Liver (tissue), 8 donors: ENCODE measurements at regions not wholly inside any gene's neighbourhood (a gene's known extent, or its start where the extent isn't known, plus 50 kb on each side); places are given as distances from the start of the nearest gene placed in this dataset.

Experiments
- DNase-seq: peaks from one replicate; pipeline ENCODE4 v3.0.0-alpha.2; 2017; ENCODE audit warnings: low spot score
- H3K27ac ChIP-seq, 2 donors: one replicate each; pipeline ENCODE4 v1.7.0; 2013; ENCODE audit warnings: inconsistent platforms in 2 of 2, low read length in 2 of 2, control low read depth in 1 of 2, low read depth in 1 of 2, mild to moderate bottlenecking in 1 of 2
- H3K27me3 ChIP-seq, 4 donors: one replicate each; pipeline versions ENCODE4 v1.6.1 to v1.7.0; 2013; ENCODE audit warnings: low read length in 3 of 4, inconsistent platforms in 1 of 4, mild to moderate bottlenecking in 1 of 4, moderate library complexity in 1 of 4; ENCODE audit not compliant: control insufficient read depth in 4 of 4, insufficient read depth in 4 of 4
- H3K36me3 ChIP-seq, 4 donors: one replicate each; pipeline versions ENCODE4 v1.6.1 to v1.7.0; 2013; ENCODE audit warnings: low read length in 3 of 4, mild to moderate bottlenecking in 3 of 4, low read depth in 1 of 4, moderate library complexity in 1 of 4; ENCODE audit not compliant: control insufficient read depth in 4 of 4, insufficient read depth in 3 of 4
- H3K4me1 ChIP-seq, 4 donors: one replicate each; pipeline versions ENCODE4 v1.6.1 to v1.7.0; 2013; ENCODE audit warnings: low read length in 3 of 4, mild to moderate bottlenecking in 3 of 4, moderate library complexity in 1 of 4; ENCODE audit not compliant: control insufficient read depth in 4 of 4, insufficient read depth in 4 of 4
- H3K4me3 ChIP-seq, 3 donors: one replicate each; pipeline versions ENCODE4 v1.6.1 to v1.7.0; 2013; ENCODE audit warnings: low read length in 3 of 3, control low read depth in 1 of 3, low read depth in 1 of 3, mild to moderate bottlenecking in 1 of 3
- H3K9ac ChIP-seq, 2 donors: one replicate each; pipeline ENCODE4 v1.7.0; 2013; ENCODE audit warnings: low read length in 2 of 2, mild to moderate bottlenecking in 2 of 2, moderate library complexity in 2 of 2, control low read depth in 1 of 2, low read depth in 1 of 2
- H3K9me3 ChIP-seq, 4 donors: one replicate each; pipeline versions ENCODE4 v1.6.1 to v1.7.0; 2013; ENCODE audit warnings: low read length in 3 of 4; ENCODE audit not compliant: control insufficient read depth in 4 of 4
- EGR1 ChIP-seq, 2 donors: IDR thresholded peaks; 2 replicates each; pipeline ENCODE4 v1.6.1; 2016 to 2018; ENCODE audit warnings: antibody characterized with exemption in 2 of 2, low read depth in 2 of 2
- FOXA1 ChIP-seq: IDR thresholded peaks from 2 replicates; pipeline ENCODE4 v1.6.1; 2016; ENCODE audit warnings: antibody characterized with exemption
- FOXA2 ChIP-seq: IDR thresholded peaks from 2 replicates; pipeline ENCODE4 v1.6.1; 2016; ENCODE audit warnings: antibody characterized with exemption
- GABPA ChIP-seq, 2 donors: IDR thresholded peaks in 1 of 2; conservative IDR thresholded peaks in 1 of 2; 2 replicates each; pipeline ENCODE4 v1.6.1; 2016; ENCODE audit warnings: antibody characterized with exemption in 2 of 2, mild to moderate bottlenecking in 1 of 2, moderate library complexity in 1 of 2
- HNF4A ChIP-seq, 2 donors: conservative IDR thresholded peaks; 2 replicates each; pipeline ENCODE4 v1.6.1; 2016; ENCODE audit warnings: antibody characterized with exemption in 2 of 2, mild to moderate bottlenecking in 2 of 2
- HNF4G ChIP-seq: IDR thresholded peaks from 2 replicates; pipeline ENCODE4 v1.6.1; 2016; ENCODE audit warnings: antibody characterized with exemption
- JUND ChIP-seq, 2 donors: IDR thresholded peaks; 2 replicates each; pipeline ENCODE4 v1.6.1; 2016; ENCODE audit warnings: antibody characterized with exemption in 2 of 2
- NR2F2 ChIP-seq: IDR thresholded peaks from 2 replicates; pipeline ENCODE4 v1.6.1; 2016; ENCODE audit warnings: antibody characterized with exemption
- RAD21 ChIP-seq, 2 donors: IDR thresholded peaks; 2 replicates each; pipeline ENCODE4 v1.6.1; 2016; ENCODE audit warnings: antibody characterized with exemption in 2 of 2, mild to moderate bottlenecking in 2 of 2
- RXRA ChIP-seq, 2 donors: IDR thresholded peaks; 2 replicates each; pipeline ENCODE4 v1.6.1; 2017 to 2018; ENCODE audit warnings: antibody characterized with exemption in 2 of 2, mild to moderate bottlenecking in 1 of 2
- SP1 ChIP-seq: IDR thresholded peaks from 2 replicates; pipeline ENCODE4 v1.6.1; 2018; ENCODE audit warnings: antibody characterized with exemption, mild to moderate bottlenecking
- TAF1 ChIP-seq: conservative IDR thresholded peaks from 2 replicates; pipeline ENCODE4 v1.6.1; 2016; ENCODE audit warnings: antibody characterized with exemption, mild to moderate bottlenecking
- YY1 ChIP-seq: IDR thresholded peaks from 2 replicates; pipeline ENCODE4 v1.6.1; 2016; ENCODE audit warnings: antibody characterized with exemption, mild to moderate bottlenecking
- WGBS: extraction: QIAGEN DNeasy Blood & Tissue Kit; methylation state at CpG from one replicate; pipeline ENCODE4 v1.1.7; 2013; 5-methylcytosine and 5-hydroxymethylcytosine counted together
- TF ChIP-seq, protein P1 (sequence below): fragments of 150-350 bp; IDR thresholded peaks from 2 replicates; pipeline ENCODE4 v1.5.1; 2017; ENCODE audit warnings: improper control_type of control experiment, low read depth, low read length; ENCODE audit not compliant: missing input control
- TF ChIP-seq, protein P2 (sequence below): IDR thresholded peaks from 2 replicates; pipeline ENCODE4 v1.6.1; 2016; ENCODE audit warnings: antibody characterized with exemption
- TF ChIP-seq, protein P3 (sequence below): IDR thresholded peaks from 2 replicates; pipeline ENCODE4 v1.6.1; 2016; ENCODE audit warnings: antibody characterized with exemption
- TF ChIP-seq, protein P4 (sequence below): IDR thresholded peaks from 2 replicates; pipeline ENCODE4 v1.6.1; 2016; ENCODE audit warnings: antibody characterized with exemption
- TF ChIP-seq, protein P5 (sequence below): IDR thresholded peaks from 2 replicates; pipeline ENCODE4 v1.6.1; 2016; ENCODE audit warnings: antibody characterized with exemption, mild to moderate bottlenecking
- donor health status: healthy.
- donor health status: healthy.
- donor health status: healthy.
- donor health status: healthy.
- donor health status: healthy.

DNA sequence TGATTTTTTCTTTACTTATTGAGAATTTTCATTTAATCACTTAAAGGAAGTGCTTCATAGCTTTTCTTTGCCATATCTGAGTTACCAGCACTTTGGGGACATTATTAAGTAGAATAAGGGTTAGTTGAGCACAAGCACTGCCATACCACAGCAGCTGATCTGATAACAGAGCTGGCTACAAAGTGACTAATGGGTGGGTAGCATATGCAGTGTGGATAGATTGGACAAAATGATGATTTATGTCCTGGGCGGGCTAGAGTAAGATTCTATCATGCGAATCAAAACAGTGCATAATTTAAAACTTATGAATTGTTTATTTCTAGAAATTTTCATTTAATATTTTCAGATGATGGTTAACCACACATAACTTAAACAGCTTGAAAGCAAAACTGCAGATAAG is 102.2 kb upstream of the SNX7 start:
- no peaks in the 10 kb centered on the region for H3K4me1 ChIP-seq
- H3K4me3 ChIP-seq, result no peak overlapping the region
- H3K27me3 ChIP-seq, result no peaks in the 10 kb centered on the region
- no peak for DNase-seq
- TF ChIP-seq, protein P1, sequence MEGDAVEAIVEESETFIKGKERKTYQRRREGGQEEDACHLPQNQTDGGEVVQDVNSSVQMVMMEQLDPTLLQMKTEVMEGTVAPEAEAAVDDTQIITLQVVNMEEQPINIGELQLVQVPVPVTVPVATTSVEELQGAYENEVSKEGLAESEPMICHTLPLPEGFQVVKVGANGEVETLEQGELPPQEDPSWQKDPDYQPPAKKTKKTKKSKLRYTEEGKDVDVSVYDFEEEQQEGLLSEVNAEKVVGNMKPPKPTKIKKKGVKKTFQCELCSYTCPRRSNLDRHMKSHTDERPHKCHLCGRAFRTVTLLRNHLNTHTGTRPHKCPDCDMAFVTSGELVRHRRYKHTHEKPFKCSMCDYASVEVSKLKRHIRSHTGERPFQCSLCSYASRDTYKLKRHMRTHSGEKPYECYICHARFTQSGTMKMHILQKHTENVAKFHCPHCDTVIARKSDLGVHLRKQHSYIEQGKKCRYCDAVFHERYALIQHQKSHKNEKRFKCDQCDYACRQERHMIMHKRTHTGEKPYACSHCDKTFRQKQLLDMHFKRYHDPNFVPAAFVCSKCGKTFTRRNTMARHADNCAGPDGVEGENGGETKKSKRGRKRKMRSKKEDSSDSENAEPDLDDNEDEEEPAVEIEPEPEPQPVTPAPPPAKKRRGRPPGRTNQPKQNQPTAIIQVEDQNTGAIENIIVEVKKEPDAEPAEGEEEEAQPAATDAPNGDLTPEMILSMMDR, result no peak
- no peak for TF ChIP-seq GABPA (IDR thresholded peaks at IDR 0.05 in 1 of 2, conservative IDR thresholded peaks at IDR 0.05 in 1 of 2)
- TF ChIP-seq, protein P2, sequence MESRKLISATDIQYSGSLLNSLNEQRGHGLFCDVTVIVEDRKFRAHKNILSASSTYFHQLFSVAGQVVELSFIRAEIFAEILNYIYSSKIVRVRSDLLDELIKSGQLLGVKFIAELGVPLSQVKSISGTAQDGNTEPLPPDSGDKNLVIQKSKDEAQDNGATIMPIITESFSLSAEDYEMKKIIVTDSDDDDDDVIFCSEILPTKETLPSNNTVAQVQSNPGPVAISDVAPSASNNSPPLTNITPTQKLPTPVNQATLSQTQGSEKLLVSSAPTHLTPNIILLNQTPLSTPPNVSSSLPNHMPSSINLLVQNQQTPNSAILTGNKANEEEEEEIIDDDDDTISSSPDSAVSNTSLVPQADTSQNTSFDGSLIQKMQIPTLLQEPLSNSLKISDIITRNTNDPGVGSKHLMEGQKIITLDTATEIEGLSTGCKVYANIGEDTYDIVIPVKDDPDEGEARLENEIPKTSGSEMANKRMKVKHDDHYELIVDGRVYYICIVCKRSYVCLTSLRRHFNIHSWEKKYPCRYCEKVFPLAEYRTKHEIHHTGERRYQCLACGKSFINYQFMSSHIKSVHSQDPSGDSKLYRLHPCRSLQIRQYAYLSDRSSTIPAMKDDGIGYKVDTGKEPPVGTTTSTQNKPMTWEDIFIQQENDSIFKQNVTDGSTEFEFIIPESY, result no peak
- 81% methylated on average over 2 of the region's 2 CpGs for WGBS
- no peak overlapping the region for H3K9ac ChIP-seq
- H3K9me3 ChIP-seq, result peaks cover 0 to 8% (median 1%) of the 10 kb centered on the region in 4 donors
- no peak overlapping the region for H3K27ac ChIP-seq
- no peaks in the 10 kb centered on the region for H3K36me3 ChIP-seq

DNA sequence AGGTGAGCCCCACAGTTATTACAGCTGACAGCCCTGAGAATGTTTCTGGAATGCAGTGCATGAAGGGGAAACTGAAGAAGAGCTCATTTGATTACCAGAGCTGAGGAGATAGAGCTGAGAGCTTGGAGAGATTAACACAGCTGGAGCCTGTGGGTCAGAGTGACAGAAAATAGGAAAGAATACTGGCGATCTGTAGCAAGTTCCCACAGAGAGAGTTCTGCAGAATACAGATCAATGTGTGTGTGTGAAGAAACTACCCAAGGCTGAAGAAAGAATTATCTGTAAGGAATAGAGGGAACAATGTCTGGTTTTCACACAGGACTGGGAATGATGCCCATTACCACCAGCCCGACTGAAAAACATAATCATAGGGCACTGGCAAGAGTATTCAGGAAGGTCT is 103.6 kb upstream of the SNX7 start:
- TF ChIP-seq, protein P1, result no peak
- TF ChIP-seq, protein P3, sequence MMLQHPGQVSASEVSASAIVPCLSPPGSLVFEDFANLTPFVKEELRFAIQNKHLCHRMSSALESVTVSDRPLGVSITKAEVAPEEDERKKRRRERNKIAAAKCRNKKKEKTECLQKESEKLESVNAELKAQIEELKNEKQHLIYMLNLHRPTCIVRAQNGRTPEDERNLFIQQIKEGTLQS, result no peak
- TF ChIP-seq TAF1 (no peak), RXRA (IDR thresholded peaks at IDR 0.05) (no peak), EGR1 (IDR thresholded peaks at IDR 0.05; ENCODE audit: low read depth in 2 of 2) (no peak), YY1 (no peak), SP1 (no peak), JUND (IDR thresholded peaks at IDR 0.05) (no peak), RAD21 (IDR thresholded peaks at IDR 0.05) (no peak), HNF4A (conservative IDR thresholded peaks at IDR 0.05) (no peak), FOXA1 (no peak), NR2F2 (no peak), GABPA (IDR thresholded peaks at IDR 0.05 in 1 of 2, conservative IDR thresholded peaks at IDR 0.05 in 1 of 2) (no peak), HNF4G (no peak), FOXA2 (no peak)
- TF ChIP-seq, protein P4, sequence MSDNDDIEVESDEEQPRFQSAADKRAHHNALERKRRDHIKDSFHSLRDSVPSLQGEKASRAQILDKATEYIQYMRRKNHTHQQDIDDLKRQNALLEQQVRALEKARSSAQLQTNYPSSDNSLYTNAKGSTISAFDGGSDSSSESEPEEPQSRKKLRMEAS, result no peak
- TF ChIP-seq, protein P5, sequence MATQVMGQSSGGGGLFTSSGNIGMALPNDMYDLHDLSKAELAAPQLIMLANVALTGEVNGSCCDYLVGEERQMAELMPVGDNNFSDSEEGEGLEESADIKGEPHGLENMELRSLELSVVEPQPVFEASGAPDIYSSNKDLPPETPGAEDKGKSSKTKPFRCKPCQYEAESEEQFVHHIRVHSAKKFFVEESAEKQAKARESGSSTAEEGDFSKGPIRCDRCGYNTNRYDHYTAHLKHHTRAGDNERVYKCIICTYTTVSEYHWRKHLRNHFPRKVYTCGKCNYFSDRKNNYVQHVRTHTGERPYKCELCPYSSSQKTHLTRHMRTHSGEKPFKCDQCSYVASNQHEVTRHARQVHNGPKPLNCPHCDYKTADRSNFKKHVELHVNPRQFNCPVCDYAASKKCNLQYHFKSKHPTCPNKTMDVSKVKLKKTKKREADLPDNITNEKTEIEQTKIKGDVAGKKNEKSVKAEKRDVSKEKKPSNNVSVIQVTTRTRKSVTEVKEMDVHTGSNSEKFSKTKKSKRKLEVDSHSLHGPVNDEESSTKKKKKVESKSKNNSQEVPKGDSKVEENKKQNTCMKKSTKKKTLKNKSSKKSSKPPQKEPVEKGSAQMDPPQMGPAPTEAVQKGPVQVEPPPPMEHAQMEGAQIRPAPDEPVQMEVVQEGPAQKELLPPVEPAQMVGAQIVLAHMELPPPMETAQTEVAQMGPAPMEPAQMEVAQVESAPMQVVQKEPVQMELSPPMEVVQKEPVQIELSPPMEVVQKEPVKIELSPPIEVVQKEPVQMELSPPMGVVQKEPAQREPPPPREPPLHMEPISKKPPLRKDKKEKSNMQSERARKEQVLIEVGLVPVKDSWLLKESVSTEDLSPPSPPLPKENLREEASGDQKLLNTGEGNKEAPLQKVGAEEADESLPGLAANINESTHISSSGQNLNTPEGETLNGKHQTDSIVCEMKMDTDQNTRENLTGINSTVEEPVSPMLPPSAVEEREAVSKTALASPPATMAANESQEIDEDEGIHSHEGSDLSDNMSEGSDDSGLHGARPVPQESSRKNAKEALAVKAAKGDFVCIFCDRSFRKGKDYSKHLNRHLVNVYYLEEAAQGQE, result no peak
- TF ChIP-seq, protein P2, result no peak
- peaks cover 0 to 3% (median under 1%) of the 10 kb centered on the region in 4 donors for H3K9me3 ChIP-seq
- no peaks in the 10 kb centered on the region for H3K4me1 ChIP-seq
- H3K9ac ChIP-seq, result no peak overlapping the region
- no peak for DNase-seq
- WGBS, result 40% methylated on average over 2 of the region's 2 CpGs
- H3K27me3 ChIP-seq, result no peaks in the 10 kb centered on the region
- H3K27ac ChIP-seq, result no peak overlapping the region
- no peak overlapping the region for H3K4me3 ChIP-seq
- H3K36me3 ChIP-seq, result no peaks in the 10 kb centered on the region
